ENCODE measurements at regions not wholly inside any gene's neighbourhood (a gene's known extent, or its start where the extent isn't known, plus 50 kb on each side); places are given as distances from the start of the nearest gene placed in this dataset.

GRCh38 chr16:85207357-85207921 is 95.2 kb upstream of the CIBAR2 start:
- Histone ChIP-seq H3K4me3 (replicated peaks in 1 of 3; ENCODE audit: insufficient read depth in 1 of 3, low read depth in 2 of 3, low read length in 3 of 3) (peak overlapping the region in 1 of 3 experiments; percentile 53; a peak in 2 of 6 replicates), H3K79me2 (ENCODE audit: insufficient read depth, low read length) (no peaks in the 10 kb centered on the region), H3K4me2 (ENCODE audit: low read depth, low read length) (peak overlapping the region; percentile 63), H3K27ac (ENCODE audit: extremely low read length, insufficient read depth, low read length) (peak overlapping the region; percentile 17), H3K9me3 (ENCODE audit: low read length) (no peaks in the 10 kb centered on the region), H3K27me3 (ENCODE audit: control insufficient read depth in 1 of 2, insufficient read depth in 2 of 2, low read length in 2 of 2) (peaks cover 0 to 4% of the 10 kb centered on the region in 2 experiments; a peak in 1 of 5 replicates), H4K20me1 (ENCODE audit: insufficient read depth, low read length) (peaks cover 11% of the 10 kb centered on the region; the same call in 1 of the 2 replicates), H2AFZ (ENCODE audit: low read length) (no peak overlapping the region), H3K9ac (ENCODE audit: insufficient read depth, low read depth, low read length) (no peak overlapping the region; the same call in 1 of the 2 replicates), H3K4me1 (ENCODE audit: insufficient read depth, low read length) (peaks cover 81% of the 10 kb centered on the region), H3K36me3 (replicated peaks in 1 of 2; ENCODE audit: control insufficient read depth in 1 of 2, insufficient read depth in 2 of 2, low read length in 2 of 2) (no peaks in the 10 kb centered on the region)
- in situ Hi-C loops (cut with HindIII; ENCODE audit: extremely low pct_ligation_motif_present, low pct_unique_long_range_greater_than_20kb) (no loop called here), intact Hi-C loops (cut with micrococcal nuclease; ENCODE audit: unreplicated experiment) (no loop called here)
- POLR2A ChIA-PET, result no interaction called here
- CTCF ChIA-PET (ENCODE audit: low intra/inter-chr PET ratio, low total read pairs), result no interaction called here
- WGBS (ENCODE audit: low lambda C conversion rate), result 59% methylated on average over 16 of the region's 24 CpGs
- DNase-seq (ENCODE audit: low spot score), result no peak
- ATAC-seq, result peak; percentile 20
- FAIRE-seq, result no peak
- BruUV-seq (replicated peaks), result no TSS peak
- TF ChIP-seq MED8 (CRISPR knock-in tag; IDR thresholded peaks at IDR 0.05; ENCODE audit: insufficient replicate concordance) (no peak), ZBTB20 (CRISPR knock-in tag; IDR thresholded peaks at IDR 0.05; ENCODE audit: borderline replicate concordance, low read depth) (no peak), ZNF549 (CRISPR knock-in tag; IDR thresholded peaks at IDR 0.05) (no peak), HNRNPLL (IDR thresholded peaks at IDR 0.05; ENCODE audit: low read depth, low read length, poor library complexity, severe bottlenecking) (no peak), ZNF512B (CRISPR knock-in tag; IDR thresholded peaks at IDR 0.05; ENCODE audit: borderline replicate concordance) (no peak), ZNF510 (CRISPR knock-in tag; IDR thresholded peaks at IDR 0.05; ENCODE audit: low read depth) (no peak), ARHGAP35 (CRISPR knock-in tag; IDR thresholded peaks at IDR 0.05; ENCODE audit: borderline replicate concordance) (peak; percentile 47; the same call in 1 of the 2 replicates), HOXA3 (CRISPR knock-in tag; IDR thresholded peaks at IDR 0.05) (no peak), ATF5 (CRISPR knock-in tag; IDR thresholded peaks at IDR 0.05; ENCODE audit: low read depth) (no peak), ZNF260 (CRISPR knock-in tag; IDR thresholded peaks at IDR 0.05; ENCODE audit: borderline replicate concordance, low read depth) (no peak), JDP2 (CRISPR knock-in tag; IDR thresholded peaks at IDR 0.05; ENCODE audit: borderline replicate concordance) (no peak), ZNF784 (CRISPR knock-in tag; IDR thresholded peaks at IDR 0.05; ENCODE audit: borderline replicate concordance) (no peak), DMAP1 (CRISPR knock-in tag; IDR thresholded peaks at IDR 0.05) (no peak), ZNF800 (CRISPR knock-in tag; IDR thresholded peaks at IDR 0.05) (no peak), MEIS1 (CRISPR knock-in tag; IDR thresholded peaks at IDR 0.05; ENCODE audit: borderline replicate concordance) (no peak), KDM5B (CRISPR knock-in tag; IDR thresholded peaks at IDR 0.05; ENCODE audit: borderline replicate concordance) (no peak), ZNF691 (CRISPR knock-in tag; IDR thresholded peaks at IDR 0.05; ENCODE audit: borderline replicate concordance, low read depth) (no peak)
